B cell (primary cell): ENCODE measurements at regions not wholly inside any gene's neighbourhood (a gene's known extent, or its start where the extent isn't known, plus 50 kb on each side); places are given as distances from the start of the nearest gene placed in this dataset.
"Not testable (repeated sequence)": the region's sequence is repeated elsewhere in the genome, so short reads cannot be mapped to it uniquely, and the experiment has no call there.

Experiments used
- CTCF ChIP-seq: fragments of 200-600 bp; IDR thresholded peaks from one replicate; pipeline ENCODE4 v1.8.0; 2022; ENCODE audit warnings: antibody characterized with exemption, mild to moderate bottlenecking
- EZH2 ChIP-seq: IDR thresholded peaks from 2 replicates; pipeline ENCODE4 v1.6.1; 2012; ENCODE audit warnings: borderline replicate concordance, low read depth, mild to moderate bottlenecking, moderate library complexity, low read length; ENCODE audit not compliant: insufficient read depth, poor library complexity, severe bottlenecking

- not testable (repeated sequence) for TF ChIP-seq CTCF, EZH2
Measured at GRCh38 chr20:29497684-29498083, 1759.8 kb upstream of the DEFB115 start.
